NT2/D1 (cell line): ENCODE measurements at regions not wholly inside any gene's neighbourhood (a gene's known extent, or its start where the extent isn't known, plus 50 kb on each side); places are given as distances from the start of the nearest gene placed in this dataset.

Experiments used
- SUZ12 ChIP-seq: IDR thresholded peaks from 2 replicates; pipeline ENCODE4 v1.6.1; 2011; ENCODE audit not compliant: insufficient read length, insufficient read depth; ENCODE audit errors: extremely low read depth
- YY1 ChIP-seq: IDR thresholded peaks from 2 replicates; pipeline ENCODE4 v1.6.1; 2011; ENCODE audit not compliant: insufficient read length, insufficient read depth
- ZNF274 ChIP-seq: IDR thresholded peaks from 2 replicates; pipeline ENCODE4 v1.6.1; 2011; ENCODE audit warnings: mild to moderate bottlenecking, low read depth, low read length

- TF ChIP-seq SUZ12 (no peak), ZNF274 (no peak), YY1 (no peak)
These were observed 72.4 kb upstream of the USP47 start for GRCh38 chr11:11769362-11769761.
